Epithelial cell of prostate (primary cell): ENCODE measurements at regions not wholly inside any gene's neighbourhood (a gene's known extent, or its start where the extent isn't known, plus 50 kb on each side); places are given as distances from the start of the nearest gene placed in this dataset.

ENCODE experiments used
- DNase-seq: peaks from one replicate; pipeline ENCODE4 v3.0.0-alpha.2; 2011; ENCODE audit warnings: low read depth, low spot score
- H3K27ac ChIP-seq: fragments of 450-650 bp; 2 replicates; pipeline ENCODE4 v1.5.1; 2017; ENCODE audit warnings: mild to moderate bottlenecking

- H3K27ac ChIP-seq, result no peak overlapping the region
- DNase-seq, result no peak
Observed at GRCh38 chr12:130068741-130069140, 93.5 kb upstream of the FZD10 start.

- no peak for DNase-seq
Observed at GRCh38 chr12:130070126-130070611, 92.1 kb upstream of the FZD10 start.

GRCh38 chr12:130073721-130074120, 88.5 kb upstream of the FZD10 start:
- no peak overlapping the region for H3K27ac ChIP-seq
- DNase-seq, result peak; percentile 72

More at GRCh38 chr12:130070126-130070611, 92.1 kb upstream of the FZD10 start:
- H3K27ac ChIP-seq, result no peak overlapping the region

GRCh38 chr12:130074661-130075406, 87.4 kb upstream of the FZD10 start:
- no peak for DNase-seq
- no peak overlapping the region for H3K27ac ChIP-seq

- DNase-seq, result no peak
Observed at GRCh38 chr12:130075497-130076076, 86.7 kb upstream of the FZD10 start.

GRCh38 chr12:130076126-130076525, 86.1 kb upstream of the FZD10 start:
- no peak overlapping the region for H3K27ac ChIP-seq
- DNase-seq, result no peak

More at GRCh38 chr12:130075497-130076076, 86.7 kb upstream of the FZD10 start:
- H3K27ac ChIP-seq, result no peak overlapping the region

GRCh38 chr12:130076752-130077151, 85.5 kb upstream of the FZD10 start:
- DNase-seq, result no peak
- H3K27ac ChIP-seq, result no peak overlapping the region

GRCh38 chr12:130078852-130079251, 83.4 kb upstream of the FZD10 start:
- peak overlapping the region; percentile 41 for H3K27ac ChIP-seq

GRCh38 chr12:130079279-130079678, 83.0 kb upstream of the FZD10 start:
- peak overlapping the region; percentile 41 for H3K27ac ChIP-seq
- peak; percentile 6 for DNase-seq

More at GRCh38 chr12:130078852-130079251, 83.4 kb upstream of the FZD10 start:
- DNase-seq, result no peak

- no peak overlapping the region for H3K27ac ChIP-seq
- DNase-seq, result no peak
Observed at GRCh38 chr12:130080205-130080604, 82.1 kb upstream of the FZD10 start.

- DNase-seq, result no peak
- H3K27ac ChIP-seq, result no peak overlapping the region
Observed at GRCh38 chr12:130081117-130081805, 81.0 kb upstream of the FZD10 start.

- peak; percentile 66 for DNase-seq
- H3K27ac ChIP-seq, result peak overlapping the region; percentile 73
Observed at GRCh38 chr12:130083002-130083401, 79.3 kb upstream of the FZD10 start.

- H3K27ac ChIP-seq, result peak overlapping the region; percentile 73
Observed at GRCh38 chr12:130083734-130084133, 78.5 kb upstream of the FZD10 start.

GRCh38 chr12:130084359-130084758, 77.9 kb upstream of the FZD10 start:
- no peak for DNase-seq
- no peak overlapping the region for H3K27ac ChIP-seq

More at GRCh38 chr12:130083734-130084133, 78.5 kb upstream of the FZD10 start:
- no peak for DNase-seq

- H3K27ac ChIP-seq, result no peak overlapping the region
- no peak for DNase-seq
Observed at GRCh38 chr12:130086248-130086647, 76.0 kb upstream of the FZD10 start.

GRCh38 chr12:130086797-130087196, 75.5 kb upstream of the FZD10 start:
- H3K27ac ChIP-seq, result peak overlapping the region; percentile 3
- no peak for DNase-seq

GRCh38 chr12:130087222-130087621, 75.0 kb upstream of the FZD10 start:
- no peak for DNase-seq
- H3K27ac ChIP-seq, result peak overlapping the region; percentile 3

- no peak for DNase-seq
- no peak overlapping the region for H3K27ac ChIP-seq
Observed at GRCh38 chr12:130088504-130088903, 73.8 kb upstream of the FZD10 start.

- H3K27ac ChIP-seq, result no peak overlapping the region
- DNase-seq, result no peak
Observed at GRCh38 chr12:130090542-130090941, 71.7 kb upstream of the FZD10 start.

- no peak overlapping the region for H3K27ac ChIP-seq
Observed at GRCh38 chr12:130093380-130093779, 68.9 kb upstream of the FZD10 start.

GRCh38 chr12:130097342-130097741, 64.9 kb upstream of the FZD10 start:
- H3K27ac ChIP-seq, result peak overlapping the region; percentile 91

More at GRCh38 chr12:130093380-130093779, 68.9 kb upstream of the FZD10 start:
- DNase-seq, result no peak

More at GRCh38 chr12:130097342-130097741, 64.9 kb upstream of the FZD10 start:
- no peak for DNase-seq
